ENCODE measurements at regions not wholly inside any gene's neighbourhood (a gene's known extent, or its start where the extent isn't known, plus 50 kb on each side); places are given as distances from the start of the nearest gene placed in this dataset.

GRCh38 chr13:104057861-104058260 lies 991.6 kb upstream of the SLC10A2 start:
- Mint-ChIP-seq H3K36me3 (no peaks in the 10 kb centered on the region), H3K4me3 (no peak overlapping the region), H3K4me1 (no peaks in the 10 kb centered on the region), H3K27ac (no peak overlapping the region), H3K27me3 (no peaks in the 10 kb centered on the region), H3K9me3 (peaks cover 0 to 19% (median 0%) of the 10 kb centered on the region in 7 donors)
- DNase-seq (no peak), ATAC-seq (ENCODE audit: low read depth in 2 of 2) (no peak)

DNA sequence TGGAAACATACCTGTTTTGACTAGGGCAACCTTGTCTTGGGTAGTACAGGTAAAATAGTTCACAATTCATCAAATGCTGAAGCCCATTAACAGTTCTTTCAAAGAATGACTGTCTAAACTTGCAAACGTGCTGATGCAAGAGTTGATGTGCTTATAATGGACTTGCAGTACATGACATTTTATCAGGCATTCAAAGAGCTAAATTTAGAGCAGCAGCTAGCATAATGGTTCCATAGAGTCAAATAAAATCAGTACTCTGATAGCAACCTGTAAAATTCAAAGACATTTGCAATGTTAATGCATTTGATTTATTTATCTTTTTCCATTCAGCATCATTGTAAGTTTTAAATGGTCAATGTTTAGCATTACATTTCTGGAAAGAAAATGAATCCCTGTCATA lies 979.7 kb upstream of the SLC10A2 start:
- H3K27ac Mint-ChIP-seq: no peak overlapping the region
- H3K4me3 Mint-ChIP-seq: no peak overlapping the region
- H3K27me3 Mint-ChIP-seq: no peaks in the 10 kb centered on the region
- peaks cover 0 to 5% (median 2%) of the 10 kb centered on the region in 7 donors for H3K9me3 Mint-ChIP-seq
- ATAC-seq (ENCODE audit: low read depth in 2 of 2): no peak
- no peak for DNase-seq
- H3K36me3 Mint-ChIP-seq: no peaks in the 10 kb centered on the region
- H3K4me1 Mint-ChIP-seq: no peaks in the 10 kb centered on the region

GRCh38 chr13:104043184-104043583 lies 977.0 kb upstream of the SLC10A2 start:
- Mint-ChIP-seq H3K27me3 (no peaks in the 10 kb centered on the region), H3K4me1 (no peaks in the 10 kb centered on the region), H3K27ac (no peak overlapping the region), H3K4me3 (no peak overlapping the region), H3K9me3 (peaks cover 0 to 5% (median 2%) of the 10 kb centered on the region in 7 donors), H3K36me3 (no peaks in the 10 kb centered on the region)
- DNase-seq: no peak
- ATAC-seq (ENCODE audit: low read depth in 2 of 2): no peak

DNA sequence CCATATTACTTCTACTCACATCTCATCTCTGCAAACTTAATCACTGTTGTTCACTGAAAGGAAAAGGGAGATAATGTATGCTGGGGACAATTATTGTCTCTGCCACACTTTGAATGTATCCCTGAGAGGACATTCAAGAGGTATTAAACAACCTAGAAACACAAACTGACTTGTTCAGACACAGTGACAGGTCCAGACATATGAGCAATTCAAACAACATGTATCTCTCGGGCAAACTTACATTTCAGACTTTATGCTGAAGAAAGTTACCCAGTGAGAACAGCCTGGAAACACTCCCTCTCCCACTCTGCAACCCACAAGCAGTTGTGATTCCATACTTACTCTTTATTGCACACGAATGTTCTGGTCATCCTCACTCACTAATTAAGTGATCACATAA lies 968.7 kb upstream of the SLC10A2 start:
- Mint-ChIP-seq H3K27ac (no peak overlapping the region), H3K27me3 (no peaks in the 10 kb centered on the region), H3K9me3 (peaks cover 0 to 2% (median 0%) of the 10 kb centered on the region in 7 donors), H3K4me3 (no peak overlapping the region), H3K36me3 (no peaks in the 10 kb centered on the region), H3K4me1 (no peaks in the 10 kb centered on the region)
- no peak for ATAC-seq (ENCODE audit: low read depth in 2 of 2)
- DNase-seq: no peak

- DNase-seq (no peak), ATAC-seq (ENCODE audit: low read depth in 2 of 2) (no peak)
- Mint-ChIP-seq H3K4me3 (no peak overlapping the region), H3K36me3 (no peaks in the 10 kb centered on the region), H3K4me1 (no peaks in the 10 kb centered on the region), H3K27ac (no peak overlapping the region), H3K27me3 (no peaks in the 10 kb centered on the region), H3K9me3 (peaks cover 0 to 6% (median 0%) of the 10 kb centered on the region in 7 donors)
Measured at GRCh38 chr13:104025303-104025702, 959.1 kb upstream of the SLC10A2 start.

DNA sequence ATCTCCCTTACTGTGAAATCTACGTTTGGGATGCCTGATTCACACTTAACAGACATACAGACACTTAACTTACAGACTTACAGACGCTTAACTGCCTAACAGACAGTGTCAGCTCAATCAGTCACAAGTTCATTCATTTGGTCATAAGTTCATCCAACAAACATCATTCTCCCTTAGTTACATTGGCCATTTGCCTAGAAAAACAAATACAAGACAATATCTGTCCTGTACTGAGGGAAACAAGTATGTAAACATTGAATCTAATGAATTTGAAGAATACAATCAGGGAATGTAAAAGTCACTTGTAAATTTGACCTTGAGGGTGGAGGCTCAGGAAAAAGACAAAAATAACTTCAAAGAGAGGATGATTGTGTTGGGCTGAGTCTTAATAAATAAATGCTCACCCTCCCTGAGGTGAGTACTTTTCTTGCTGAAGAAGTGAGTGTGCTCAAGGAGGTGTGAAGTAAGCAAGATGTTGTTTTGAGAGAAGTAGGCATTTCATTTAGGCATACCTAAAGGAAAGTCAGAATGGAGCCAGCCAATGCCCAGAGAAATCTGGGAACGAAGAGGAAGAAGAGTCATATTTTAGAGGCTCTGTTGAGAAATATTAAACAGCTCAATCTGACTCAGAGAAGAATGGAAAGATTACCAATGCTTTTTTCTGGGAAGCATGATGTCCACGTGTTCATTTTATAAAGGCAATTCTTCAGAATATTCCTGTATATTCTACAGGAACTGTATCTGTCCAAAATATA lies 958.4 kb upstream of the SLC10A2 start:
- Mint-ChIP-seq H3K27me3 (no peaks in the 10 kb centered on the region), H3K9me3 (peaks cover 0 to 6% (median 0%) of the 10 kb centered on the region in 7 donors), H3K36me3 (no peaks in the 10 kb centered on the region), H3K4me1 (no peaks in the 10 kb centered on the region), H3K4me3 (no peak overlapping the region), H3K27ac (no peak overlapping the region)
- DNase-seq (no peak), ATAC-seq (ENCODE audit: low read depth in 2 of 2) (no peak)

DNA sequence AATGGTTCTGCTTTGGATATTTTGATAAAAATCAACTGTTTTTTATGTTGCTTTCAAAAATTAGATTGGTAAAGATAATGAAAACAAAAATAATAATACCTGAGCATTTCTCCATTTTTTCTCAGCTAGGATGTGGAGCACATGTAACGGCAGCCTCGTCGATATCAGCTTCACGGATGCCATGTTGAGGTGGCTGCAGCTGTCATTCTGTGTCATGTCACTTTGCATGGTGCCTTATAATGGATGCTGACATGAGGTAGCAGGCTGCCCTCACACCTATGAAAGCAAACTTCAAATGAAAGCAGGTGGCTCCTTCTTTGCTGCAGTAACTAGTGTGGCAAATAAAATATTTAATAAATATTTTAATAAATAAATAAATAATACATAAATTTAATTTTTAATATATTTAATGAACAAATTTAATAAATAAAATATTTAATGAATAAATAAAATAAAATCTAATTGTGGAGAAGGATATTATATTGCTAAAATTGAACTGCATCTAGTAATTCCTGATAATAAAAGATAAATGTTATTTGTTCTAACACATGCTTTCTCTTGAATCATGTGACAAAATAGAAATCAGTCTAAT lies 955.7 kb upstream of the SLC10A2 start:
- Mint-ChIP-seq H3K27ac (no peak overlapping the region), H3K9me3 (peaks cover 0 to 6% (median 0%) of the 10 kb centered on the region in 7 donors), H3K4me3 (no peak overlapping the region), H3K4me1 (no peaks in the 10 kb centered on the region), H3K36me3 (no peaks in the 10 kb centered on the region), H3K27me3 (no peaks in the 10 kb centered on the region)
- DNase-seq: no peak
- ATAC-seq (ENCODE audit: low read depth in 2 of 2): no peak

GRCh38 chr13:104017317-104017716 lies 951.1 kb upstream of the SLC10A2 start:
- Mint-ChIP-seq H3K27ac (no peak overlapping the region), H3K36me3 (no peaks in the 10 kb centered on the region), H3K4me3 (no peak overlapping the region), H3K9me3 (peaks cover 0 to 2% (median 0%) of the 10 kb centered on the region in 7 donors), H3K27me3 (no peaks in the 10 kb centered on the region), H3K4me1 (no peaks in the 10 kb centered on the region)
- DNase-seq (no peak), ATAC-seq (ENCODE audit: low read depth in 2 of 2) (no peak)

- Mint-ChIP-seq H3K27ac (peak overlapping the region in 1 of 6 donors; percentile 27), H3K27me3 (no peaks in the 10 kb centered on the region), H3K4me3 (no peak overlapping the region), H3K9me3 (peaks cover 0 to 5% (median 0%) of the 10 kb centered on the region in 7 donors), H3K4me1 (no peaks in the 10 kb centered on the region), H3K36me3 (no peaks in the 10 kb centered on the region)
- ATAC-seq (ENCODE audit: low read depth in 2 of 2): no peak
- DNase-seq: no peak
Measured at GRCh38 chr13:104015646-104016396, 949.6 kb upstream of the SLC10A2 start.

DNA sequence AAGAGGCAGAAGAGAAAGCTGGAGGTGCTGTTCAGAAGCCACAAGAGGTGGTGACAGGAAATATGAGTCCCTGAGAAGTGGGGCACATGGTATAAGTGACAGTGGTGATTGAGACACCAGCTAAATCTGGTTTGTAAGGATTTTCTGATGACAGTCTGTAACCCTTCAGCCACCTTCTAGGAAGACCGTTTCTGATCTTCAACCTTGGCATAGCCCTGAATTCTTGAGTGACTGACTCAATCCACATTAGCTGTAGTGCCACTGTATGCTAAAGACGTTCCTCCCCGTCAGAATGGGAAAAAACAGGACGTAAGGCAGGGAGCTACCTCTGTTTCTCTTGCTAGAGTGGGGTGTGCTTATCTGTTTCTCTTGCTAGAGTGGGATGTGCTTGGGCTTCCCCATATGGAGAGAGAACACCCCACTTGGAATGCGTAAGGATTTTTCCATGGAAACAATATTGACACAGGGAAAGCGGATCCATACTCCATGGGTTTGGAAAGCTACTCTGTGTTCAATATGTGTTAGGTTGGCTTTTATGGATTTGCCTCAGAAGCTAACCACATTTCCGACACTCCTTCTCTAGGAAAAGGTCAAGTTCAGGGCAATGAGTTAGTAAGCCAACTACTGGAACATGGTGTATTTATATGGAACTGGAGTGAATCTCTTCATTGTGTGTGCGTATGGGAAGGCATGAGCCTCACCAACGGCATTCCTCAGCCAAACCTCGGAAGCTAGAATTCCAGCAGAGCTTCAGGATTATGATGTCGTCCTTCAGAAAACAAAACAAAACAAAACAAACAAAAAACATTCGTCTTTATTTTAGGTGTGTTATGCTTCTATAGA lies 948.8 kb upstream of the SLC10A2 start:
- DNase-seq (no peak), ATAC-seq (ENCODE audit: low read depth in 2 of 2) (no peak)
- no peak overlapping the region for H3K27ac Mint-ChIP-seq
- H3K9me3 Mint-ChIP-seq: peaks cover 0 to 5% (median 0%) of the 10 kb centered on the region in 7 donors
- no peak overlapping the region for H3K4me3 Mint-ChIP-seq
- no peaks in the 10 kb centered on the region for H3K36me3 Mint-ChIP-seq
- H3K4me1 Mint-ChIP-seq: no peaks in the 10 kb centered on the region
- no peaks in the 10 kb centered on the region for H3K27me3 Mint-ChIP-seq

- H3K27me3 Mint-ChIP-seq: no peaks in the 10 kb centered on the region
- no peaks in the 10 kb centered on the region for H3K4me1 Mint-ChIP-seq
- H3K27ac Mint-ChIP-seq: no peak overlapping the region
- H3K4me3 Mint-ChIP-seq: peak overlapping the region in 1 of 8 donors; percentile 6
- H3K36me3 Mint-ChIP-seq: no peaks in the 10 kb centered on the region
- H3K9me3 Mint-ChIP-seq: peaks cover 0 to 5% (median 0%) of the 10 kb centered on the region in 7 donors
- DNase-seq (no peak), ATAC-seq (ENCODE audit: low read depth in 2 of 2) (no peak)
Measured at GRCh38 chr13:104011505-104012241, 945.5 kb upstream of the SLC10A2 start.

DNA sequence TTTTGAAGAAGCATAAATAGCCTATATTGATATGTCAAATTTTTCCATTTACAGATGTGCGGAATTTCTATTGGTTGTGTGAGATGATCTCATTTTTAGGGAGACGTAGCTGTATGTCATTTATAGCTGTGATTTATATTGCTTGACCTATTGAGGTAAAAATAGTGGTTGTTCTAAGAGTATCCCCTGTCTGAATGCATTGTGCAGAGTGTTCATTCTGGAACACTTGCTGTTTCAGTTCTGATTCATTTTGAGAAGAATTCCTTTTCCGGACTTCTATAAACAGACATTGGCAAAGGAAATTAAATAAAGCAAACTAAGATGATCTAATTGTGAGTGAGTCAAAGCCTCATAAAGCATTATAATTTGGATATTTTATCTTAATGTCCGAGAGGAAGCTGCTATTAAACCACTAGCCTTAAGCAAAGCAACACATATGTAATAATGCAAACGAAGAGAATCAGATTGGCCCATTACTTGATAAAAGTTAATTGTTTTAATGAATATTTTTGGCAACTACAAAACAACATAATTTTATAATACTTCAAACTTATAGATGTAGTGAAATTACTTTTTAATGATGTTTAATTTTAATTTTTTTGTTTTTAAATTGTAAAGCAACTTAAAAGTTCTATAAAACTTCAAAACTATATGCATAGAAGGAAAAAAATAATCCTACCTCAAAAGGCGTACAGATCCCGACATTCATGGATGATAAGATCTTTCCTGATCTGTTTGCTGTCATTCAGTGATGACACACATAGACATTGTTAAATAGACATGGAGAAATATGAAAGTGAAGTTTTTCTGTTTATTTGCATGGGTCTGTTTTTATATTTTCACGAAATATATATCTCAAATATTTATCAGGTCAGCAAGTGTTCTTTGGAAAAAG lies 942.6 kb upstream of the SLC10A2 start:
- no peak for DNase-seq
- Mint-ChIP-seq H3K36me3 (no peaks in the 10 kb centered on the region), H3K27ac (no peak overlapping the region), H3K4me1 (no peaks in the 10 kb centered on the region), H3K27me3 (no peaks in the 10 kb centered on the region), H3K9me3 (peaks cover 0 to 3% (median 0%) of the 10 kb centered on the region in 7 donors), H3K4me3 (no peak overlapping the region)
- ATAC-seq (ENCODE audit: low read depth in 2 of 2): no peak

All from naive B cell (primary cell).